ENCODE measurements at regions not wholly inside any gene's neighbourhood (a gene's known extent, or its start where the extent isn't known, plus 50 kb on each side); places are given as distances from the start of the nearest gene placed in this dataset.

DNA sequence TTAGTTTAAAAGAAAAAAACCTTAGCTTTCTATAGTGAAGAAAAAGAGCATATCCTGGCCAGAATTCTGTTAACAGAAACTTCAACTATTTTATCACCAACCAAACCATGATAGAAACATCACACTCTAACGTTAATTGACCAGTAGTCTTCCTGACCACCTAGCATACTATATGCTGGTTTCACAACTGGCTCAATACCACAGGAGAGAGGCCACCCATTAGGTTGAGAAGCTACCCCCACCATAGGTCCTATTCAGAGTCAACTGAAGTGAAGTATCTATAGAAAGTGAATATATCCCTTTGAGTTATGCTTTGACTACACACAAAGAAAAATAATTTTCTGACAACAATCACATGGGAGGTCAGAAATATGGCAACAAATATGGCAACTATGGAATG is 85.2 kb upstream of the STK17B start:
- POLR2A ChIA-PET: no interaction called here
- CTCF ChIA-PET: interaction anchor here (1.0 to 1.5 kb wide), 2 partner anchors 80 to 177 kb away, joined by 4 to 6 read pairs; no protein-coding TSS in a partner anchor
- Mint-ChIP-seq H3K9me3 (ENCODE audit: insufficient read depth) (no peaks in the 10 kb centered on the region), H3K4me3 (no peak overlapping the region), H3K4me1 (peaks cover 54% of the 10 kb centered on the region), H3K27me3 (no peaks in the 10 kb centered on the region), H3K27ac (no peak overlapping the region)
- Histone ChIP-seq H3K4me3 (ENCODE audit: control extremely low read depth in 1 of 5, extremely low read depth in 1 of 5, insufficient read depth in 1 of 5, low read depth in 2 of 5, low read length in 4 of 5) (no peak overlapping the region), H3K79me2 (ENCODE audit: control insufficient read depth, insufficient read depth, low read length) (peaks cover 14% of the 10 kb centered on the region), H3K4me1 (ENCODE audit: control insufficient read depth in 2 of 2, insufficient read depth in 2 of 2, low read length in 2 of 2) (peaks cover 31 to 33% of the 10 kb centered on the region in 2 donors), H3K9me3 (ENCODE audit: control extremely low read depth in 1 of 3, control insufficient read depth in 2 of 3, insufficient read depth in 1 of 3, low read length in 2 of 3) (no peaks in the 10 kb centered on the region), H3K27me3 (replicated peaks in 1 of 4; ENCODE audit: control extremely low read depth in 1 of 4, control insufficient read depth in 3 of 4, insufficient read depth in 4 of 4, low read length in 3 of 4) (no peaks in the 10 kb centered on the region), H2AFZ (ENCODE audit: insufficient read depth, low read depth, low read length, poor library complexity, severe bottlenecking) (no peak overlapping the region), H3K9ac (ENCODE audit: low read length) (no peak overlapping the region), H3K27ac (ENCODE audit: low read length in 2 of 2) (no peak overlapping the region), H3K4me2 (replicated peaks; ENCODE audit: low read depth, low read length, poor library complexity, severe bottlenecking) (no peak overlapping the region), H4K20me1 (ENCODE audit: control insufficient read depth, insufficient read depth, low read length, poor library complexity, severe bottlenecking) (no peaks in the 10 kb centered on the region), H3K36me3 (replicated peaks in 1 of 2; ENCODE audit: control extremely low read depth in 1 of 2, control insufficient read depth in 1 of 2, extremely low read depth in 1 of 2, insufficient read depth in 2 of 2, low read length in 1 of 2) (no peaks in the 10 kb centered on the region)
- no peak for ATAC-seq (ENCODE audit: low read depth)
- intact Hi-C loops (cut with micrococcal nuclease): no loop called here
- no peak for TF ChIP-seq EZH2 (IDR thresholded peaks at IDR 0.05; ENCODE audit: borderline replicate concordance, insufficient read depth, low read depth, low read length, poor library complexity, severe bottlenecking)
- TF ChIP-seq, protein P1, sequence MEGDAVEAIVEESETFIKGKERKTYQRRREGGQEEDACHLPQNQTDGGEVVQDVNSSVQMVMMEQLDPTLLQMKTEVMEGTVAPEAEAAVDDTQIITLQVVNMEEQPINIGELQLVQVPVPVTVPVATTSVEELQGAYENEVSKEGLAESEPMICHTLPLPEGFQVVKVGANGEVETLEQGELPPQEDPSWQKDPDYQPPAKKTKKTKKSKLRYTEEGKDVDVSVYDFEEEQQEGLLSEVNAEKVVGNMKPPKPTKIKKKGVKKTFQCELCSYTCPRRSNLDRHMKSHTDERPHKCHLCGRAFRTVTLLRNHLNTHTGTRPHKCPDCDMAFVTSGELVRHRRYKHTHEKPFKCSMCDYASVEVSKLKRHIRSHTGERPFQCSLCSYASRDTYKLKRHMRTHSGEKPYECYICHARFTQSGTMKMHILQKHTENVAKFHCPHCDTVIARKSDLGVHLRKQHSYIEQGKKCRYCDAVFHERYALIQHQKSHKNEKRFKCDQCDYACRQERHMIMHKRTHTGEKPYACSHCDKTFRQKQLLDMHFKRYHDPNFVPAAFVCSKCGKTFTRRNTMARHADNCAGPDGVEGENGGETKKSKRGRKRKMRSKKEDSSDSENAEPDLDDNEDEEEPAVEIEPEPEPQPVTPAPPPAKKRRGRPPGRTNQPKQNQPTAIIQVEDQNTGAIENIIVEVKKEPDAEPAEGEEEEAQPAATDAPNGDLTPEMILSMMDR (IDR thresholded peaks at IDR 0.05): no peak
- no peak for DNase-seq
- 83% methylated on average over 1 of the region's 1 CpG for WGBS (ENCODE audit: insufficient coverage)

- Mint-ChIP-seq H3K4me3 (no peak overlapping the region), H3K27me3 (no peaks in the 10 kb centered on the region), H3K4me1 (peaks cover 53% of the 10 kb centered on the region), H3K9me3 (ENCODE audit: insufficient read depth) (no peaks in the 10 kb centered on the region), H3K27ac (no peak overlapping the region)
- POLR2A ChIA-PET: no interaction called here
- no peak for ATAC-seq (ENCODE audit: low read depth)
- no peak overlapping the region for H3K4me2 ChIP-seq (replicated peaks; ENCODE audit: low read depth, low read length, poor library complexity, severe bottlenecking)
- H3K4me1 ChIP-seq (ENCODE audit: control insufficient read depth in 2 of 2, insufficient read depth in 2 of 2, low read length in 2 of 2): peaks cover 31 to 34% of the 10 kb centered on the region in 2 donors
- no peaks in the 10 kb centered on the region for H3K36me3 ChIP-seq (replicated peaks in 1 of 2; ENCODE audit: control extremely low read depth in 1 of 2, control insufficient read depth in 1 of 2, extremely low read depth in 1 of 2, insufficient read depth in 2 of 2, low read length in 1 of 2)
- no peaks in the 10 kb centered on the region for H3K9me3 ChIP-seq (ENCODE audit: control extremely low read depth in 1 of 3, control insufficient read depth in 2 of 3, insufficient read depth in 1 of 3, low read length in 2 of 3)
- no peak overlapping the region for H3K4me3 ChIP-seq (ENCODE audit: control extremely low read depth in 1 of 5, extremely low read depth in 1 of 5, insufficient read depth in 1 of 5, low read depth in 2 of 5, low read length in 4 of 5)
- no peak for TF ChIP-seq EZH2 (IDR thresholded peaks at IDR 0.05; ENCODE audit: borderline replicate concordance, insufficient read depth, low read depth, low read length, poor library complexity, severe bottlenecking)
- TF ChIP-seq, protein P1 (IDR thresholded peaks at IDR 0.05): no peak
- H4K20me1 ChIP-seq (ENCODE audit: control insufficient read depth, insufficient read depth, low read length, poor library complexity, severe bottlenecking): no peaks in the 10 kb centered on the region
- no peak for DNase-seq
- intact Hi-C loops (cut with micrococcal nuclease): no loop called here
- no peak overlapping the region for H2AFZ ChIP-seq (ENCODE audit: insufficient read depth, low read depth, low read length, poor library complexity, severe bottlenecking)
- WGBS (ENCODE audit: insufficient coverage): no CpG with 5 or more reads among the region's 3 CpGs
- no peaks in the 10 kb centered on the region for H3K27me3 ChIP-seq (replicated peaks in 1 of 4; ENCODE audit: control extremely low read depth in 1 of 4, control insufficient read depth in 3 of 4, insufficient read depth in 4 of 4, low read length in 3 of 4)
- H3K79me2 ChIP-seq (ENCODE audit: control insufficient read depth, insufficient read depth, low read length): peaks cover 10% of the 10 kb centered on the region
- H3K9ac ChIP-seq (ENCODE audit: low read length): no peak overlapping the region
- CTCF ChIA-PET: interaction anchor here (1.0 to 1.5 kb wide), 2 partner anchors 80 to 178 kb away, joined by 4 to 6 read pairs; no protein-coding TSS in a partner anchor
- H3K27ac ChIP-seq (ENCODE audit: low read length in 2 of 2): no peak overlapping the region
Observed at GRCh38 chr2:196257086-196257485, 85.7 kb upstream of the STK17B start.
